ENCODE measurements at regions not wholly inside any gene's neighbourhood (a gene's known extent, or its start where the extent isn't known, plus 50 kb on each side); places are given as distances from the start of the nearest gene placed in this dataset.

DNA sequence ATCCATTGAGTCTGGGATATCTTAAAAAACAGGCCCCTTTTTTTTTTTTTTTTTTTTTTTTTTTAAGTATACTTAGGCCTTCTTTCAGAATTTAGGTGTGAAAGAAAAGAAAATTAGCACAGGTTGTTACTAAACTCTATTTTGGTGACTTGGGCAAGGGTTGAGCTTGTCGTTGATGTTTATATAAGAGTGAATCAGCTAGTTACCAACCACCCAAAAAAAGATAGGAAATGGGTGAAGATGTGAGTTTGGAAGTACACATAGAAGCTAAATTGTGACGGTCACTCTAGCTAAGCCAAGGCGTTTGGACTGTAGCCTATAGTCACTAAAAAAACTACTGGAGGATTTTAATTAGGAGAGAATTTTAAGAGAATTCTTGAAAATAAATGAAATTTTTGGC lies 1247.2 kb downstream of the AACS start:
- DNase-seq (no peak), ATAC-seq (no peak)
- Mint-ChIP-seq H3K27me3 (no peaks in the 10 kb centered on the region), H3K4me3 (no peak overlapping the region), H3K9me3 (peaks cover 5% of the 10 kb centered on the region), H3K27ac (no peak overlapping the region), H3K4me1 (ENCODE audit: low read depth) (no peaks in the 10 kb centered on the region), H3K36me3 (ENCODE audit: low read depth) (no peaks in the 10 kb centered on the region)
- ChIA-PET CTCF (no interaction called here), POLR2A (no interaction called here)
- TF ChIP-seq, protein P1, sequence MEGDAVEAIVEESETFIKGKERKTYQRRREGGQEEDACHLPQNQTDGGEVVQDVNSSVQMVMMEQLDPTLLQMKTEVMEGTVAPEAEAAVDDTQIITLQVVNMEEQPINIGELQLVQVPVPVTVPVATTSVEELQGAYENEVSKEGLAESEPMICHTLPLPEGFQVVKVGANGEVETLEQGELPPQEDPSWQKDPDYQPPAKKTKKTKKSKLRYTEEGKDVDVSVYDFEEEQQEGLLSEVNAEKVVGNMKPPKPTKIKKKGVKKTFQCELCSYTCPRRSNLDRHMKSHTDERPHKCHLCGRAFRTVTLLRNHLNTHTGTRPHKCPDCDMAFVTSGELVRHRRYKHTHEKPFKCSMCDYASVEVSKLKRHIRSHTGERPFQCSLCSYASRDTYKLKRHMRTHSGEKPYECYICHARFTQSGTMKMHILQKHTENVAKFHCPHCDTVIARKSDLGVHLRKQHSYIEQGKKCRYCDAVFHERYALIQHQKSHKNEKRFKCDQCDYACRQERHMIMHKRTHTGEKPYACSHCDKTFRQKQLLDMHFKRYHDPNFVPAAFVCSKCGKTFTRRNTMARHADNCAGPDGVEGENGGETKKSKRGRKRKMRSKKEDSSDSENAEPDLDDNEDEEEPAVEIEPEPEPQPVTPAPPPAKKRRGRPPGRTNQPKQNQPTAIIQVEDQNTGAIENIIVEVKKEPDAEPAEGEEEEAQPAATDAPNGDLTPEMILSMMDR (IDR thresholded peaks at IDR 0.05) = no peak
- intact Hi-C loops (cut with micrococcal nuclease) = no loop called here

GRCh38 chr12:126316411-126316810 lies 1251.2 kb downstream of the AACS start:
- intact Hi-C loops (cut with micrococcal nuclease) = no loop called here
- no peak for ATAC-seq
- no peak overlapping the region for H3K27ac Mint-ChIP-seq
- ChIA-PET CTCF (no interaction called here), POLR2A (no interaction called here)
- no peak overlapping the region for H3K4me3 Mint-ChIP-seq
- H3K36me3 Mint-ChIP-seq (ENCODE audit: low read depth) = no peaks in the 10 kb centered on the region
- TF ChIP-seq, protein P1 (IDR thresholded peaks at IDR 0.05) = no peak
- DNase-seq = no peak
- H3K4me1 Mint-ChIP-seq (ENCODE audit: low read depth) = no peaks in the 10 kb centered on the region
- peaks cover 8% of the 10 kb centered on the region for H3K9me3 Mint-ChIP-seq
- H3K27me3 Mint-ChIP-seq = no peaks in the 10 kb centered on the region

- ChIA-PET CTCF (no interaction called here), POLR2A (no interaction called here)
- H3K36me3 Mint-ChIP-seq (ENCODE audit: low read depth) = no peaks in the 10 kb centered on the region
- ATAC-seq (no peak), DNase-seq (no peak)
- TF ChIP-seq, protein P1 (IDR thresholded peaks at IDR 0.05) = no peak
- no peak overlapping the region for H3K4me3 Mint-ChIP-seq
- no peak overlapping the region for H3K27ac Mint-ChIP-seq
- H3K9me3 Mint-ChIP-seq = peaks cover 2% of the 10 kb centered on the region
- no peaks in the 10 kb centered on the region for H3K27me3 Mint-ChIP-seq
- H3K4me1 Mint-ChIP-seq (ENCODE audit: low read depth) = no peaks in the 10 kb centered on the region
- intact Hi-C loops (cut with micrococcal nuclease) = no loop called here
Observed at GRCh38 chr12:126337556-126338441, 1272.6 kb downstream of the AACS start.

GRCh38 chr12:126342866-126343265 lies 1277.6 kb downstream of the AACS start:
- Mint-ChIP-seq H3K9me3 (peaks cover 5% of the 10 kb centered on the region), H3K36me3 (ENCODE audit: low read depth) (no peaks in the 10 kb centered on the region), H3K4me1 (ENCODE audit: low read depth) (no peaks in the 10 kb centered on the region), H3K4me3 (no peak overlapping the region), H3K27ac (no peak overlapping the region), H3K27me3 (no peaks in the 10 kb centered on the region)
- intact Hi-C loops (cut with micrococcal nuclease) = no loop called here
- CTCF ChIA-PET = no interaction called here
- DNase-seq (no peak), ATAC-seq (no peak)
- TF ChIP-seq, protein P1 (IDR thresholded peaks at IDR 0.05) = no peak
- POLR2A ChIA-PET = no interaction called here

- no peak overlapping the region for H3K27ac Mint-ChIP-seq
- H3K4me3 Mint-ChIP-seq = no peak overlapping the region
- CTCF ChIA-PET = no interaction called here
Observed at GRCh38 chr12:126343321-126343720, 1278.1 kb downstream of the AACS start.

More at GRCh38 chr12:126343321-126343720, 1278.1 kb downstream of the AACS start:
- intact Hi-C loops (cut with micrococcal nuclease) = no loop called here
- peaks cover 5% of the 10 kb centered on the region for H3K9me3 Mint-ChIP-seq
- POLR2A ChIA-PET = no interaction called here
- ATAC-seq (no peak), DNase-seq (no peak)
- no peaks in the 10 kb centered on the region for H3K27me3 Mint-ChIP-seq
- H3K36me3 Mint-ChIP-seq (ENCODE audit: low read depth) = no peaks in the 10 kb centered on the region
- H3K4me1 Mint-ChIP-seq (ENCODE audit: low read depth) = no peaks in the 10 kb centered on the region
- TF ChIP-seq, protein P1 (IDR thresholded peaks at IDR 0.05) = no peak
